Stimulated activated CD4-positive, alpha-beta T cell treated with anti-CD3 and anti-CD28 coated beads, Interleukin-12 subunit alpha, Interleukin-12 subunit beta, amount 100 ng/mL, for 24 hours (primary cell): ENCODE measurements at regions not wholly inside any gene's neighbourhood (a gene's known extent, or its start where the extent isn't known, plus 50 kb on each side); places are given as distances from the start of the nearest gene placed in this dataset.
"Not testable (repeated sequence)": the region's sequence is repeated elsewhere in the genome, so short reads cannot be mapped to it uniquely, and the experiment has no call there.

ENCODE experiments used
- DNase-seq, 2 experiments: peaks; one replicate each; pipeline ENCODE4 v3.0.0-alpha.2; 2020; ENCODE audit warnings: low read depth in 2 of 2

DNA sequence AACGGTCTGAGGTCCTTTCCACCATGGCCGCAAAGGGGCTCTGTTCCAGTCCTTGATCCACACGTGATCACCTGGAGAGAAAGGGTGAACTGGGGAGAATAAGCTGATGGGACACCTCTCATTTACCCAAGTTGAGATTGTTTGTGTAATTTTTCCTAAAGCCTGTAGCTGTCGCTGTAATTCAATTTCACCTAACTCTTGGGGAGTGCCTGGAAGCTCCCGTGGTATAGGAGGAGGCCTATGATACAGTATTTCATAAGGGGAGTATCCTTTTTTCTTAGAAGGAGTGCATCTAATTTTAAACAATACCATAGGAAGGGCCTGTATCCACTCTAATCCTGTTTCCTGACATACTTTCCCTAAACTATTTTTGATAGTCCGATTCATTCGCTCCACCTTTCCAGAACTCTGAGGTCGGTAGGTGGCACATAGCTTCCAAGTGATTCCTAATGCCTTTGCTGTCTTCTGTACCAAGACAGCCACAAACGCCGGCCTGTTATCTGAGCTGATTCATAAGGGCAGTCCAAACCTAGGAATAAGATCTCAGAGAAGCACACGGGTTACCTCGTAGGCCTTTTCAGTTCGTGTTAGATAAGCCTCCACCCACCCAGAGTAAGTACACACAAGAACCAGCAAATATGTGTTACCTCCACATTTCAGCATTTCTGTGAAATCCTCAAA lies 78.9 kb upstream of the VEPH1 start:
- DNase-seq = not testable (repeated sequence)

- DNase-seq = no peak
These were observed 78.2 kb upstream of the VEPH1 start for GRCh38 chr3:157581371-157581770.

DNA sequence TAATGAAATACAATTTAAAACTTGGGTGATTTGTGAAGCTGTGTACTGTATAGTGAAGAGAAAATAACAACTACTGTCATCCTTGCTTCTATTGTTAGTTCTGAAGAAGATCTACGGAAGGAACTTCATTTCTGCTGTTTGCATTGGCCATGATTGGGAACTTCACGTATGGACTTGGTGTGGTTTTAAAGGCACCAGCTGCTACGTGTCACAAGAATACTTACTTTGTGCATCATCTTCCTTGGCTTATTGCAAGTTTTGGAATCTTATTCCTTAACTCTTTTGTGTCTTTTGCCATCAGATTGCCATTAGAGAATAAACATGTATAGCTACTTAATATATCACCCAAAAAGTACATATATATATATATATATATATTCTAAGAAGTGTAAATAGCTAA lies 75.0 kb upstream of the VEPH1 start:
- no peak for DNase-seq

DNA sequence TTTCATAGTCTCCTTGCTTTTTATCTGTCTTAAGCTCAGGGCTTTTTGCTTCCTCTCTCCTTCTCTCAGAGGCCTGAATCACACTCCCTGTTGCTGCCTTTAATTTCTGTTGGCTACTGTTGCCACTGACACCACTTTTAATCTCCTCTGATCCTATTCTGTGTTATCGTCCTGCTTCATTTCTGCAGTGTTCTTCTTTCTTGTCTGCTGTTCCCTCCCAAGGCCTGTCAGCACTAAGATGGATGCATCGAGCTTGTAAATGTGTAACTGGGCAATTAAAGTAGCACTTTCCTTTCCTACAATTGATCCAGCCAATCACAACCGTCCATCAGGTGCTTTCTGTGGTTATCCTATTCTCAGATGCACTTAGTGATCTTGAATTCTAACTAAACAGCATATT lies 71.3 kb upstream of the VEPH1 start:
- DNase-seq = no peak

DNA sequence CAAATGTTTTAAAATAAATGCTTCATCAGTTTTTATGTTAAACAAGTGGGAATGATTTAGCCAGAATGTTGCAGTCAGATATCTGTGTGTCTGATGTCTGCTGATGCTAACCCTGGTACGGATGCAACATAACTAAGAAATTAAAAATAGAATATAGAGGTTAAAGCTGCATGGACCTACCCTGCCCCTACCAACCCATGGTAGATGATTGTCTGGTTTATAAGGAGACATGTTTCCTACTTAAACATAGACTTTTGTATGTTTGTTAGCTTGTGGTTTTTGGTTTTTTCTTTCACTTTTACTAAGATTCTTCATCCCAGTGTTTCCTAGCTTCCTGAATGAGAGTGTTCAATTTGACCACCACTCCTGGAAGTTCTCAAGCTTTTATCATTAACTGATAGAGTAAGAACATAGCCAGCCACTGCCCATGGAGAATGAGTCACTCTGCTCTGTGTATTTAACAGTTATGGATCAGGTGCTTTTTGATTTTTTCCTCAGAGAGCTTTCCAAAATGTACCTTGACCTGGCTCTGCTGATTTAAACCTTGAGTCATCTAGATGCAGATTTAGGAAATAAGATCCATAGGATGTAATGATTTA lies 70.7 kb upstream of the VEPH1 start:
- no peak for DNase-seq

- DNase-seq = no peak
These were observed 70.1 kb upstream of the VEPH1 start for GRCh38 chr3:157573281-157573680.

GRCh38 chr3:157572559-157573270 lies 69.5 kb upstream of the VEPH1 start:
- DNase-seq = no peak

- no peak for DNase-seq
These were observed 63.4 kb upstream of the VEPH1 start for GRCh38 chr3:157566596-157566995.

DNA sequence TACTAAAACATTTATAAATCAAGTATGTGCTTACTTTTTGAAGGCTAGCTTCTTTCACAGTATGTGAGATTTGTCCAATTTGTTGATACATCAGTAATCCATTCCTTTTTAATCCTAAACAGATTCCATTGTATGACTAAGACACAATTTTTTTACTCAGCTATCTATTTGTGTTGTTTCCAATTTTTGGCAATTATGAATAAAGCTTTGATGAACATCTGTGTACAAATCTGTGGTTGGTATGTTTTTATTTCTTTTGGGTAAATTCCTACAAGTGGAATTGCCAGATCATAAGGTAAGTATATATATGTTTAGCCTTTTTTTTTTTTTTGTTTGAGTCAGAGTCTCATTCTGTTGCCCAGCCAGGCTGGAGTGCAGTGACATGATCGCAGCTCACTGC lies 56.2 kb upstream of the VEPH1 start:
- DNase-seq = no peak
